Endometrial microvascular endothelial cells (primary cell): ENCODE measurements at regions not wholly inside any gene's neighbourhood (a gene's known extent, or its start where the extent isn't known, plus 50 kb on each side); places are given as distances from the start of the nearest gene placed in this dataset.

ENCODE experiments used
- in situ Hi-C: cut with HindIII; loops from 2 replicates; pipeline ENCODE4 v1.10.0; 2017; ENCODE audit warnings: low sequenced_read_pairs, low pct_unique_long_range_greater_than_20kb; ENCODE audit errors: inconsistent ontology term

DNA sequence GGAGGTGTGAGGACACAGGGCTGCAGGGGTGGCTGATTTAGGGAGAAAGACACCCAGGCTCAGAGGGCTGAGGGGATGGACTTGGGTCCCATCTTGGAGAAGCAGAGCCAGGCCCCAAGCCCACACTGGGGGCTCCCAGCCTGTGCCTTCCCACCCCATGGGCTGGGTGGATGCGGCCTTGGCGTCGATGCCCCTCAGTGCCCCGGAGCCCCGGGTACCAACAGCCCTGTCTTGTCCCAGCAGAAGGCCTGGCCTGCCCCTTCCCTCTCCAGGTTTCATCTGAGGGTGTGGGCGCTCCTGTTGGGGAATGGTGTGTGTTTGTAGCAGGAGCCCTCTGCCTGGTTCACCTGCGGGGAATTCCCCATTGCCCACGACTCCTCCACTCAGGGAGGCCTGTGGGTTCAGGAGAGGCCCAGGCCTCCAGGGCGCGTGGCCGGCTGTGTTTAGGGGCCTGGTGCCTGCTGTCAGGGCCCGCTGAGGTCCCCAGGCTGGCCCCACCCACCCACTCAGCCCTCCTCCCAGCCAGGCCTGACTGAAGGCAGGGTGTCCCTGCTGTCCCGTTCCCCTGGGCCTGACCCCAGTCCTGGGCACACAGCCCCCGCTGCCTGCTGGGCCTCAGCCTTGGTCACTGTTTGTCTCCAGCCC lies 51.1 kb upstream of the BEGAIN start:
- in situ Hi-C loops = no loop called here

DNA sequence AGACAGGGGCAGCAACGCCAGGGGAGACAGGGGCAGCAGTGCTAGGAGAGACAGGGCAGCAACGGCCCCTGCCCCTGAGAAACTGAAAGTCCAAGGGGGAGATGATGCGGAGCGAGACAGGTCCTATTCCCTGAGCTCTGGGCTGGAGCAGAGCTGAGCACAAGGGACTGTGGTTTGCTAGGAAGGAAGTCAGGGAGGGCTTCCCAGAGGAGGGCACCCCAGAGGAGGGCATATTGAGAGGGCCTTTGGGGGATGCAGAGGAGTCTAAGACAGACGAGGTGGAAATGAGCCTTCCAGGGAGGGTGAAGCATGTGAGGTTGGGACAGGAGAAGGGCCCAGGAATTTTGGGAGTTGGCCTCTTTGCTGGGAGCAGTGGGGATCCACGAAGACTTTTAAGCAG lies 52.1 kb upstream of the BEGAIN start:
- in situ Hi-C loops = no loop called here

DNA sequence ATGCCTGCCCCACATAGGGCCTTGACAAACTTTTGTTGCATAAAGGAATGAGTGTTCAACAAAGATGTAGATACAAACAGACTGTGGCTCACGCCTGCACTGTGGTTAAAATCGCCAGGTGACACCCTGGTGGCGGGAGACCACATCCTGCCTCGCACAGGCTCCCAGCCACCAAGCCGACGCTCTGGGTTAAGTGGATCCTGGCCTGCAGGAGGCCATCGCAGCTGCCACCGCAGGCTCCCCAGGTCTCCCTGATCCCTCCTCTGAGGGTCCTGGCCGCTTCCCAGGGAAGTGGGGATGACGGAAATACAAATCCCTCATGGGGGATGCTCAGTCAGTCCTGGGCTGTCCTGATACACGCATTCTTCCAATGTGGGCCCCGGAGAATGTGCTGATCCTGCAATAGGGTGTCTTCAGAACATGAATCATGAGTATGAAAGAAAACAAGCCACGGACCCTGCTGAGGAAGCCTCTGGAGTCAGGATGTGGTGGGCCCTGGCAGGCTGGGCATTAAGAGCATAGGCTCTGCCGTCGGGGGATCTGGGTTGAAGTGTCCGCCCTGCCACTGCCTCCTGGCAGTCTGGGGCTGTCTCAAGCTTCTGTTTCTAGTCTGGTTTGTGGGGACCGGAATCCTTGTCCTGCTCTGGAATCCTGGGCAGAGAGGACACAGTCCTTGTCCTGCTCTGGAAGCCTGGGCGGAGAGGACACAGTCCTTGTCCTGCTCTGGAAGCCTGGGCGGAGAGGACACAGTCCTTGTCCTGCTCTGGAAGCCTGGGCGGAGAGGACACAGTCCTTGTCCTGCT lies 53.5 kb upstream of the BEGAIN start:
- in situ Hi-C loops = no loop called here

DNA sequence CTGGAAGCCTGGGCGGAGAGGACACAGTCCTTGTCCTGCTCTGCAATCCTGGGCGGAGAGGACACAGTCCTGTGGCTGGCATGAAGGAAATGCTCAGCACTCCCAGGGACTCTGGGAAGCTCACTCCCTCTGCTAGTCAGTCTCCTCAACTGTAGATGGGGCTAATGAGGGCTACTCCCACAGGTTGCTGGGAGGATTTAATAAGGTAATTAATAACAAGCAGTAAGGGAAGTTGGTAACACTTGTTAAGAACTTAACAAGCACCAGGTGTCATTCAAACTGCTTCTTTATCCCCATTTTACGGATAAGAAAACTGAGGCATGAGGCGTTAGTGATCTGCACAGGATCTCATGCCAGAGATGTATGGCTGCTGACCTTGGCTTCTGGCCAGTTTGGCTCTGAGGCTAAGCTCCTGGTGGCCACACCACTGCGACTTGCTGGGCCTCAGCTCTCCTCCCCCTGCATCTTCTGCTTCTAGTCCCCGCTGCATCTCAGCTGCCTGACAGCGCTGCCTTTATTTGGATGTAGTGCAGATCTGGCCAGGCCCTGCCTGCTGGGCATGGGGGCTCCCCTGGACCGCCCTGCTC lies 54.1 kb upstream of the BEGAIN start:
- in situ Hi-C loops = no loop called here

DNA sequence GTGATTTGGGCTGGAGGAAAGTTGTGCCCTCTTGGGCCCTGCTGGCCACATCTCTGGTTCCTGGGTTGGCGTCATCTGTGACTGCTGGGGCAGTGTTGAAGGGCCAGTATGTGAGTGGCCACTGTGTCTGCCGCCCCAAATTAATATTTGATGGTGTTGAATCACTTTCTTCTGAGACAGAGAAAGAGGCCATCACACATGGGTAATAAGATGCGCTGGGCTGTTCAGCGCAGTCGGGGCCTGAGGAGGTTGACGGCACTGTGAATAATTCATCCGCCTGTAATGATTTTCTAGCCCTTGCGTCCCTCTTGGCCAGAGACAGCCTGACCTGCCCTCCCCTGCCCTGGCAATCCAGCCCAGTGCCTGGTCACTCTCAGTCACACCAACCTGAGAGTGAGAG lies 56.2 kb upstream of the BEGAIN start:
- in situ Hi-C loops = no loop called here

DNA sequence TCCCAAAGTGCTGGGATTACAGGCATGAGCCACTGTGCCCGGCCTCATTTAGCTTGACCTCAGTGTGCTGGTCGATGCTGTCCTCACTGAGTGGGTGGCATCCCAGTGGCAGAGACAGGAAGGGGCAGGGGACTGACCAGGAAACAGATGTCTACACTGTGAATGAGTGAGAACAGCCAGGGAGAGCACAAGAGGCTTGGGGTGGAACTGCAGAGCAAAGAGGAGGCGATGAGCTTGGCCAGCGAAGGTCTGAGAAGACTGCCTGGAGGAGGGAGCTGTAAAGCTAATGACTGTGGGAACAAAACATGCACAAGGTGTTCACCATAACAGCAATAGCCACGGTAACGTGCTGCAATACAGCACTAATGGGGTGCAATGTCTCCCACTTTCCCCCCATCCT lies 57.2 kb upstream of the BEGAIN start:
- in situ Hi-C loops = no loop called here

DNA sequence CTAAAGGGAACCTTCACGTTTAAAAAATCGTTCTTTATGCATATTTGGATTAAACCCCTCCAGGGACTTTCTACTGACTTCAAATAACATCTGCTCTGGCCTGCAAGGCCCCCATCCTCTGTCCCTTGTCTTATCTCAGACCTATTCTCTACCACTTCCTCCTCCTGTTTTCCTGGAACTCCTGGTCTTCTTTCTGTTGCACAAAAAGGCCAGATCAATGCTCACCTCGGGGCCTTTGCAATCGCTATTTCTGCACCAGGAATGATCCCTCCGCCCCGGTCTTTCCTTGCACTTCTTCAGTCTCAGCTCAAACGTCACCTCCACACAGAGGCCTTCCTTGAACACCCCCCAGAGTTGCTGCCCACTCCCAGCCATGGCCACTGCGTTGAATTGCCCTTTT lies 57.6 kb upstream of the BEGAIN start:
- in situ Hi-C loops = no loop called here

DNA sequence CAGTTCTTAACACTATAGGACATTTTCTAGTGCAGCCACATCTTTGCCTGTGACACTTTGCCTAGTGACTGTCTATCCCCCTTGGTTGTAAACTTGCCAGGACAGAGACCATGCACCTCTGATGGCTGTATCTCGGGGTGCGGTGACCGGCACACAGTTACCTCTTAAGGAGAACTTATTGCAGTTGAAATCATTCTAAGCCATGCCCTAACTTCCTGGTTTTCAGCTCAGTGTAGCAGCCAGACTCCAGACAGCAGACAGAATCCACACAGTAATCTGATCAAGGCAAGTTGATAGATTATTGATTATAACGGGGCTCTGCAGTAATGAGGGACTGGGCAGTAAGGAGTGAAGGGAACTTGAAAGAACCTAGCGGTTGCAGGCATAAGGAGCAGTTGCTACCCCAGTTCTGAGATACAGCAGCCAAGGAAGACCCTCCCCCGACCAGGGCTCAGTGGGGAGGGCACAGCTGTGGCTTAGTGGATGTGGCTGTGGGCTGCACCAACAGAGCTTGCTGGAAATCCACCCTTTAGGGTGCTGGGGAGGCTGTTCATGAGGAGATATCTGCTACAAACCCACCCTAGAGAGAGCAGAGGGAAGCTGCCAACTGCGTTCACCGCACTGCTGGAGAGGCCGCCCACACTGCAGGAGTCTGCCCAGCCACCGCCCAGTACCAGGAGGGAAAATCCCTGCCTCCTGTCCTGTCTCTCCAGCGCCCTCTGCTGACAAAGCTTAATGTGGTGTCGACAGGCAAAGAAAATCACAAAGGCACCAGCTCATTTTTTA lies 58.2 kb upstream of the BEGAIN start:
- in situ Hi-C loops = no loop called here

DNA sequence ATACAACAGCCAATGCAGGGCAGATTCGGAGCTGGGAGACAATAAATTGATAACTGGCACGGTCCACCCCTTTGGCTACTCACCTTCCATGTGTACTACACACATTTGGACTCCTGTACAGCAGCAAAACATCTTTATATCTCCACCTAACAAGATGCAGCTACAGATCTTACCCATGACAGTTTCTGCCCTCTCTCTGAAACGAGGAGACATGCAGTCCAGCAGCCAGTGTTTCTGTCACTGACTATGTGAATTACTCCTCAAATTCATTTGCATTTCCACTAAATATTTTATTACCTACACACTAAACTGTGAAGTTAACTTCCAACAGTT lies 58.7 kb upstream of the BEGAIN start:
- in situ Hi-C loops = no loop called here

DNA sequence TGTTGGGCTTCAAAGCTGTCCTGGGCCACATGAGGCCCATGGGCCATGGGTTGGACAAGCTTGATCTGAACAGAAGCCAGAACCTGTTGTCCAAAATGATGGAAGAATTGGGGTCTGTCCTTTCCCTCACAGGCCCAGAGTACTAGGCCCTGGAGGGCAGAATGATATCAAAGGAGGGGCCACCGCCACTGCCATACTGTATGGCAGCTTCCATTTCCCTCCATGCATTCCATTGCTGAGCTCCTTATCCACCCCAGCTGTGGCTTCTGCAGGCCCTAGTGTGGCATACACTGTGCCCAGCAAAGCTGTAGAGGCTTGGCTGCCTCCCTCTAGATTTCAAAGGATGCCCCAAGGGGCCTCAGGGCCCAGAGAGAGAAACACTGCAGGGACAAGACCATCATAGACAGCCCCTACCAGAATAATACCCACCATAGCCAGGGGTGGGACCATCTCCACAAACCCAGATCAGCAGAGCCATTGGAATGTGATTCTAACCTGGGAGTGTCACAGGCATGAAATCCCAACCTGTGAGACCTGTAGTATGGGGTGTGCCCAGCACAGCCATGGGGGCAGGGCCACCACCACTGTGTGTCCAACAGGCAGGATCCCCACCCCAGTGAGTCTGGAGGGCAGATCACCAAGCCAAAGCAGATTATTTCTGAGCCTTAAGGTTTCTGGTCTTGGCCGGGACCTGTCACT lies 61.4 kb upstream of the BEGAIN start:
- in situ Hi-C loops = no loop called here

DNA sequence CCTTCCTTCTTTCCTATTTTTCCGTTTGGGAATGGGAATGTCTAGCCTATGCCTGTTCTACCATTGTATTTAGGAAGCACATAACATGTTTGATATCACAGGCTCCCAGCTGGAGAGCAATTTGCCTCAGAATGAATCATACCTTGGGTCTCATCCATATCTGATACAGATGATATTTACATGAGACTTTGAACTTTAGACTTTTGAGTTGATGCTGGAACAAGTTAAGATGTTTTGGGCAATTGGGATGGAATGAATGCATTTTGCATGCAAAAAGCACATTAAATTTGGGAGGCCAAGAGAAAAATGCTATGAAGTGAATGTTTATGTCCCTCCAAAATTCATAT lies 61.9 kb upstream of the BEGAIN start:
- in situ Hi-C loops = no loop called here

DNA sequence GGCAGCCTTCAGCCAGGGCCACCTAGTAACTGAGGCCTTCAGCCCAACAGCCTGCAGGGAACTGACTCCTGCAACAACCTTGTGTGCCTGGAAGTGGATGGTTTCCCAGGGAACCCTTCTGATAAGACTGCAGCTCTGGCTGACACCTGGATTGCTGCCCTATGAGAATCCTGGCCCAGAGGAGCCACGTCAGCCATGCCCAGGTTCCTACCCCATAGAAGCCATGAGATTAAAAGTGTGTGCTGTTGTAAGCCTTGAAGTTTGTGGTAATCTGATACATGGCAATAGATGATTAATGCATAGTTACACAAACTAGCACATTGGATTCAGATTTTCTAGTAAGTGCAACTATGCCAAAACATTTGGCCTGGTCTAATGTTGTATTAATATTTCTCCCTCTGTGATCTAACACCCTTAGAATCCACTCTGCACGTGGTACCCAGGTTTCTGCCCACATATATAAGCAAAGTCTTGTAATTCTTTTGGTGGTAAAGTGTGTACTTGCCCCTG lies 64.8 kb upstream of the BEGAIN start:
- in situ Hi-C loops = loop anchor here (25.0 kb wide), 1 partner anchor 240 kb away; no protein-coding TSS in a partner anchor

DNA sequence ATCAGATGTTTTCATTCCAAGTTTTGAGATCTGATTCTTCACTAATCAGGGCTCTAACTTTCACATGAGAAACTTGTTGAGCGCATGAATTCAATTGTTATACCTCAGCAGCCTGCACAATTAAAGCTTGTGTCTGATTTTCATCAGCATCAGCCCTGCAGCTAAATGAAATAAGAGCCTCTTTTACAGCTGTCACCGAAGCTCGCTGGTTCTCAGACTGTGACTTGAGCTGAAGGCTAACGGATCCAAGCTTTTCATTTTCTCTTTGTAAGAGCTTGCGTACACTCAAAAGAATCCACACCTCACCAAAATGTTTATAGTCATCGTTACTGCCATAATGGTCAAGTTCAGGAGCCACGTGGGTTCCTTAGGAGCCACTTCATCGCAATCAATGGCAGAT lies 65.5 kb upstream of the BEGAIN start:
- in situ Hi-C loops = loop anchor here (25.0 kb wide), 1 partner anchor 240 kb away; no protein-coding TSS in a partner anchor

DNA sequence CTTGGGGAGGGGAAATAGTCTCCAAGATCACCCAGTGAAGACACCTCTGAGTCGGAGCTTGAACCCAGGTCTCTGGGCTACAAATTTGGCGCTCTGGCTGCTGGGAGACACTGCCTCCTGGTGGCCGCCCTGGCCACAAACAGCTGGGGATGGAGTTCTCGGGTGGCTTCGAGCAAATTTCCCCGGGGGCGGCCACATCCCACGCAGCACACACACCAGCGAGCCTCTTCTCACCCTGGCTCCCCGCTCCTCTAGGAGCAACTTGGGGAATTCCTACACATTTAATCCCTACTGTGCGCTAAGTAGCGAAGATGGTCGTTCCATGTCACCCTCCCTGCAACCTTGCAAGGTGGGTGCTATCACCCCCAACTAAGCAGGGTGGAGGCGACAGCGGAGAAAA lies 66.2 kb upstream of the BEGAIN start:
- in situ Hi-C loops = loop anchor here (25.0 kb wide), 1 partner anchor 241 kb away; no protein-coding TSS in a partner anchor

DNA sequence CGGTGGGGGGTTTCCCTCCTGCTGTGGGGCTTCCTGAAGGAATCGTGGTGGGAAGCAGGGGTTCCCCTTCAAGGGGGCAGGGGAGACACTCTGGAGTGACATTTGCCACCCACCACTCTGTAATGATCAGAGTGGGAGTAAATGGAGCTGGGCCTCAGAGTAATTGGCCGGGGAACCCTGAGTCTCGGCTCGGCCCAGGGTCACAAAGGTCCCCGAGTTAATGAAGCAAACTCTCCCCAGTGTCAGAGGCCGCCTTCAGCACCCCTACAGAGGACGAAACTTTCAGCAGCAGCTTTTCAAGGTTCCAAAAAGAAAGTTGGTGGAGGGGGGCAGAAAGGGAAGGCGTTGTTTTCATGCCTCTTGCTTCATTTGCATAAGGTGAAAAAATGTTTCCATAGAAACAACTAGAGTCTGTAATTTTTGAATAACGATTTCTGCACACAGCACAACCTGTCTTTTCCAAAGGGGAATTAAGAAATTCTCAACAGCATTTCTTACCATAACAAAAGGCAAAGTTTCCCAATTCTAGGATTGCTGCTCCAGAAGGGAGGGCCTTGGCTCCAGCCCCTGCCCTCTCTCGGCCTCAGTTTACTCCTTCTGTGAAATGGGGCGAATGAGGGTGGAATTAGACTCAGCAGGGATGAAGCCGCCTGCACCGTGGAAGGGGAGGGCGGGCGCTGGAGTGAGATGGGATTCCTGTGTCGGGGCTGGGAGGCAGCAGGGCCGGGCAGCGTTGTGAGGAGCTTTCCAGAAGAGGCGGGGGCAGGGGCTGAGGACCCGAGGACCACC lies 67.0 kb upstream of the BEGAIN start:
- in situ Hi-C loops = loop anchor here (25.0 kb wide), 1 partner anchor 242 kb away; no protein-coding TSS in a partner anchor

DNA sequence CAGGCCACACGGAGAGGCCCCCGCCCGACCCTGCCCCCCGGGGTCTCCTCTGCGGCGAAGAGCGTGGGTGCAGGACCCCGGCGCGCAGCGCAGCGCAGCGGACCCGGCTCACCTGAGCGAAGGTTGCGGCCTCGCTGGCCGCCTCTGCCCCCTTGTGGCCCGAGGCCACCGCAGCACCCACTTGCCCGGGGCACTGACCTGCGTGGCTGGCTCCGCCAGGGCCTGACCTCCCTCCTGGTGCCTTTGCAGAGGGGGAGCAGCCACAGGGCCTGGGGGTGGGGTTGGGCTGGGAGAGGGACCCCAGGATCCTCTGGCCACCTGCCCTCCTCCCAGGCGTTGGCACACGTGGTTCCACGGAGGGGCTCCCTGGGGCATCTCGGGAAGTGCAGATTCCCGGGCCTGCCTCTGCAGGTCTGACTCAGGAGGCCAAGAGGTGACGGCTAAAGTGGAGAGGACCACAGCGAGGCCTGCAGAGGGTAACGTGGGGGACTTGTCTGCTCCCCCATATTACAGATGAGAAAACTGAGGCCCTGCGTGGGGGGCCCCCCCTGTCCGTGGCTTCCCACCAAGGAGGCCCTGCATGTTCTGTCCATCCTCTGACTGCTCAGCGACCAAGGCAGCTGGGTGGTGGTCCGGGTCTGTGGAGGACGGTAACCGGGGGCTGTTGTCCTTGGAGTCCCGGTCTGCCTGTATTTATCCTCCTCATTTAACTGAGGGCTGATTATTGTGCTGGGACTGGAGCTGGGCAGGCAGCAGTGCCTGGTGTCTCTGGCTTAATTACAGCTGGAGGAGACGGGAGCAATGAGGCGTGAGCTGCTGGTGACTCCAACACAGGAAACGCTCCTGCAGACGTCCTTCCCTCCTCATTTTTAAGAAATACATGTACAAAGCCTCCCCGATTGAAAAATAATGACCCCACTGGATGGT lies 67.9 kb upstream of the BEGAIN start:
- in situ Hi-C loops = loop anchor here (25.0 kb wide), 1 partner anchor 243 kb away; no protein-coding TSS in a partner anchor

DNA sequence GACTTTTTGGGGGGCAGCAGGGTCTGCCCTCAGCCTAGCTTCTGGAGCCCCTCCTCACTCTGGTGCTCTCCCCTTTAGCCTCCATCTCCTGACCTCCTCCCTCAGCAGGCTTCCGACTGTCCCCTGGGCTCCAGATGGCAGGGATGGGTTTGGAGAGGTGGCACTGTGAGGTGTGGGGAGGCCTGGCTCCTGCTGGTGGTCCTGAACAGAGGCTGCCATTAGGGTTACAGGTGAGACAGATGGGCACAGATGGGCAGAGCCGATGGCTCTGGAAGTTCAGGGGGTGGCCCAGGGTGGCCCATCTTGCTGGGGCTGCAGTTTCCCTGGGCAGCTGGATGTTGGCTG lies 68.5 kb upstream of the BEGAIN start:
- in situ Hi-C loops = loop anchor here (25.0 kb wide), 1 partner anchor 243 kb away; no protein-coding TSS in a partner anchor
